ENCODE measurements at regions not wholly inside any gene's neighbourhood (a gene's known extent, or its start where the extent isn't known, plus 50 kb on each side); places are given as distances from the start of the nearest gene placed in this dataset.

- H3K79me2 ChIP-seq (ENCODE audit: insufficient read depth, low read length), result no peaks in the 10 kb centered on the region
- H3K27me3 Mint-ChIP-seq (ENCODE audit: low read depth, unreplicated experiment), result no peaks in the 10 kb centered on the region
- H3K4me1 Mint-ChIP-seq (ENCODE audit: low read depth, unreplicated experiment), result peaks cover 17% of the 10 kb centered on the region
- no peaks in the 10 kb centered on the region for H3K4me1 ChIP-seq (ENCODE audit: insufficient read depth, low read length)
- H3K4me3 Mint-ChIP-seq (ENCODE audit: unreplicated experiment), result no peak overlapping the region
- no peaks in the 10 kb centered on the region for H3K27me3 ChIP-seq (ENCODE audit: insufficient read depth, low read length)
- TF ChIP-seq EZH2 (IDR thresholded peaks at IDR 0.05; ENCODE audit: insufficient read depth, low read length), result no peak
- no peaks in the 10 kb centered on the region for H3K36me3 ChIP-seq (ENCODE audit: insufficient read depth, low read length)
- no peak overlapping the region for H2AFZ ChIP-seq (ENCODE audit: low read depth, low read length)
- H3K9me3 Mint-ChIP-seq (ENCODE audit: unreplicated experiment), result peaks cover 14% of the 10 kb centered on the region
- no peaks in the 10 kb centered on the region for H4K20me1 ChIP-seq (ENCODE audit: insufficient read depth, low read length)
- no peak overlapping the region for H3K27ac Mint-ChIP-seq (ENCODE audit: unreplicated experiment)
- peaks cover 17% of the 10 kb centered on the region for H3K9me3 ChIP-seq (ENCODE audit: insufficient read depth, low read depth, low read length)
- no peak overlapping the region for H3K27ac ChIP-seq (ENCODE audit: low read depth, low read length)
- H3K9ac ChIP-seq (ENCODE audit: low read length), result no peak overlapping the region
- no peaks in the 10 kb centered on the region for H3K36me3 Mint-ChIP-seq (ENCODE audit: low read depth, unreplicated experiment)
- H3K4me2 ChIP-seq (ENCODE audit: low read length), result no peak overlapping the region
- no peak overlapping the region for H3K4me3 ChIP-seq (ENCODE audit: insufficient read depth, low read depth, low read length)
- DNase-seq (ENCODE audit: low read depth) (no peak), FAIRE-seq (no peak)
Observed at GRCh38 chr10:85531706-85532105, 834.9 kb downstream of the GRID1 start.

- H3K9ac ChIP-seq (ENCODE audit: low read length), result no peak overlapping the region
- no peaks in the 10 kb centered on the region for H3K36me3 ChIP-seq (ENCODE audit: insufficient read depth, low read length)
- FAIRE-seq (no peak), DNase-seq (ENCODE audit: low read depth) (no peak)
- H3K36me3 Mint-ChIP-seq (ENCODE audit: low read depth, unreplicated experiment), result no peaks in the 10 kb centered on the region
- H3K4me3 Mint-ChIP-seq (ENCODE audit: unreplicated experiment), result no peak overlapping the region
- no peak overlapping the region for H3K4me2 ChIP-seq (ENCODE audit: low read length)
- no peaks in the 10 kb centered on the region for H3K27me3 Mint-ChIP-seq (ENCODE audit: low read depth, unreplicated experiment)
- TF ChIP-seq, protein P1, sequence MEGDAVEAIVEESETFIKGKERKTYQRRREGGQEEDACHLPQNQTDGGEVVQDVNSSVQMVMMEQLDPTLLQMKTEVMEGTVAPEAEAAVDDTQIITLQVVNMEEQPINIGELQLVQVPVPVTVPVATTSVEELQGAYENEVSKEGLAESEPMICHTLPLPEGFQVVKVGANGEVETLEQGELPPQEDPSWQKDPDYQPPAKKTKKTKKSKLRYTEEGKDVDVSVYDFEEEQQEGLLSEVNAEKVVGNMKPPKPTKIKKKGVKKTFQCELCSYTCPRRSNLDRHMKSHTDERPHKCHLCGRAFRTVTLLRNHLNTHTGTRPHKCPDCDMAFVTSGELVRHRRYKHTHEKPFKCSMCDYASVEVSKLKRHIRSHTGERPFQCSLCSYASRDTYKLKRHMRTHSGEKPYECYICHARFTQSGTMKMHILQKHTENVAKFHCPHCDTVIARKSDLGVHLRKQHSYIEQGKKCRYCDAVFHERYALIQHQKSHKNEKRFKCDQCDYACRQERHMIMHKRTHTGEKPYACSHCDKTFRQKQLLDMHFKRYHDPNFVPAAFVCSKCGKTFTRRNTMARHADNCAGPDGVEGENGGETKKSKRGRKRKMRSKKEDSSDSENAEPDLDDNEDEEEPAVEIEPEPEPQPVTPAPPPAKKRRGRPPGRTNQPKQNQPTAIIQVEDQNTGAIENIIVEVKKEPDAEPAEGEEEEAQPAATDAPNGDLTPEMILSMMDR (IDR thresholded peaks at IDR 0.05; ENCODE audit: insufficient read depth, low read depth, low read length), result no peak
- no peak for TF ChIP-seq EZH2 (IDR thresholded peaks at IDR 0.05; ENCODE audit: insufficient read depth, low read length)
- no peaks in the 10 kb centered on the region for H3K79me2 ChIP-seq (ENCODE audit: insufficient read depth, low read length)
- H2AFZ ChIP-seq (ENCODE audit: low read depth, low read length), result no peak overlapping the region
- no peak overlapping the region for H3K4me3 ChIP-seq (ENCODE audit: insufficient read depth, low read depth, low read length)
- peaks cover 17% of the 10 kb centered on the region for H3K4me1 Mint-ChIP-seq (ENCODE audit: low read depth, unreplicated experiment)
- H3K27me3 ChIP-seq (ENCODE audit: insufficient read depth, low read length), result no peaks in the 10 kb centered on the region
- H3K4me1 ChIP-seq (ENCODE audit: insufficient read depth, low read length), result no peaks in the 10 kb centered on the region
- H4K20me1 ChIP-seq (ENCODE audit: insufficient read depth, low read length), result no peaks in the 10 kb centered on the region
- H3K9me3 Mint-ChIP-seq (ENCODE audit: unreplicated experiment), result peaks cover 14% of the 10 kb centered on the region
- H3K27ac Mint-ChIP-seq (ENCODE audit: unreplicated experiment), result no peak overlapping the region
- peaks cover 16% of the 10 kb centered on the region for H3K9me3 ChIP-seq (ENCODE audit: insufficient read depth, low read depth, low read length)
- no peak overlapping the region for H3K27ac ChIP-seq (ENCODE audit: low read depth, low read length)
Observed at GRCh38 chr10:85532773-85533172, 833.8 kb downstream of the GRID1 start.

- Mint-ChIP-seq H3K27ac (ENCODE audit: unreplicated experiment) (no peak overlapping the region), H3K27me3 (ENCODE audit: low read depth, unreplicated experiment) (no peaks in the 10 kb centered on the region), H3K4me3 (ENCODE audit: unreplicated experiment) (no peak overlapping the region), H3K9me3 (ENCODE audit: unreplicated experiment) (peaks cover 6% of the 10 kb centered on the region), H3K4me1 (ENCODE audit: low read depth, unreplicated experiment) (peaks cover 13% of the 10 kb centered on the region), H3K36me3 (ENCODE audit: low read depth, unreplicated experiment) (no peaks in the 10 kb centered on the region)
- Histone ChIP-seq H3K36me3 (ENCODE audit: insufficient read depth, low read length) (no peaks in the 10 kb centered on the region), H4K20me1 (ENCODE audit: insufficient read depth, low read length) (no peaks in the 10 kb centered on the region), H2AFZ (ENCODE audit: low read depth, low read length) (no peak overlapping the region), H3K27ac (ENCODE audit: low read depth, low read length) (no peak overlapping the region), H3K9me3 (ENCODE audit: insufficient read depth, low read depth, low read length) (peaks cover 3% of the 10 kb centered on the region), H3K9ac (ENCODE audit: low read length) (no peak overlapping the region), H3K4me1 (ENCODE audit: insufficient read depth, low read length) (no peaks in the 10 kb centered on the region), H3K4me2 (ENCODE audit: low read length) (no peak overlapping the region), H3K27me3 (ENCODE audit: insufficient read depth, low read length) (no peaks in the 10 kb centered on the region), H3K79me2 (ENCODE audit: insufficient read depth, low read length) (no peaks in the 10 kb centered on the region), H3K4me3 (ENCODE audit: insufficient read depth, low read depth, low read length) (no peak overlapping the region)
- FAIRE-seq (no peak), DNase-seq (ENCODE audit: low read depth) (no peak)
- TF ChIP-seq, protein P1 (IDR thresholded peaks at IDR 0.05; ENCODE audit: insufficient read depth, low read depth, low read length), result no peak
- TF ChIP-seq EZH2 (IDR thresholded peaks at IDR 0.05; ENCODE audit: insufficient read depth, low read length), result no peak
Observed at GRCh38 chr10:85535926-85536325, 830.7 kb downstream of the GRID1 start.
